ENCODE measurements at regions not wholly inside any gene's neighbourhood (a gene's known extent, or its start where the extent isn't known, plus 50 kb on each side); places are given as distances from the start of the nearest gene placed in this dataset.

DNA sequence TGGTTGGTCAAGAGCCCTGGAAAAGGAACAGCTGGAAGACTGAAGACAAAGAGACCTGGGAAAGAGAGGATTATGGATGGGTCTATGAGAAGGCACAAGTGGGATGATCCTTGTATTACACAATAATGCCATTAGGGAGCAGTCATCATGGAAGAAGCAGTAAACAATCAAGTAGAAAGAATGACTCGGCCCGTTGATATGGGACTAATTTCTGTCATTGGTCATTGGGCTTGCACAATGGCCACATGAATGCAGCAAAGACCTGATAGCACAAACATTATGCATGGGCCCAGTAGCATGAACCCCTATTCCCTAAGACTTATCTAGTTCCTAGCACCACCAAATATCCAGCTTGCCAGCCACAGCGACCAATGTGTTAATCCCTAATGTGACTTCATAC, 390.3 kb upstream of the ZNF507 start:
- Mint-ChIP-seq H3K27me3 (ENCODE audit: low read depth) (no peaks in the 10 kb centered on the region), H3K4me3 (ENCODE audit: unreplicated experiment) (no peak overlapping the region), H3K4me1 (ENCODE audit: low read depth) (no peaks in the 10 kb centered on the region), H3K36me3 (ENCODE audit: low read depth) (no peaks in the 10 kb centered on the region), H3K27ac (ENCODE audit: unreplicated experiment) (no peak overlapping the region), H3K9me3 (ENCODE audit: low read depth) (peaks cover 18% of the 10 kb centered on the region)
- TF ChIP-seq, protein P1, sequence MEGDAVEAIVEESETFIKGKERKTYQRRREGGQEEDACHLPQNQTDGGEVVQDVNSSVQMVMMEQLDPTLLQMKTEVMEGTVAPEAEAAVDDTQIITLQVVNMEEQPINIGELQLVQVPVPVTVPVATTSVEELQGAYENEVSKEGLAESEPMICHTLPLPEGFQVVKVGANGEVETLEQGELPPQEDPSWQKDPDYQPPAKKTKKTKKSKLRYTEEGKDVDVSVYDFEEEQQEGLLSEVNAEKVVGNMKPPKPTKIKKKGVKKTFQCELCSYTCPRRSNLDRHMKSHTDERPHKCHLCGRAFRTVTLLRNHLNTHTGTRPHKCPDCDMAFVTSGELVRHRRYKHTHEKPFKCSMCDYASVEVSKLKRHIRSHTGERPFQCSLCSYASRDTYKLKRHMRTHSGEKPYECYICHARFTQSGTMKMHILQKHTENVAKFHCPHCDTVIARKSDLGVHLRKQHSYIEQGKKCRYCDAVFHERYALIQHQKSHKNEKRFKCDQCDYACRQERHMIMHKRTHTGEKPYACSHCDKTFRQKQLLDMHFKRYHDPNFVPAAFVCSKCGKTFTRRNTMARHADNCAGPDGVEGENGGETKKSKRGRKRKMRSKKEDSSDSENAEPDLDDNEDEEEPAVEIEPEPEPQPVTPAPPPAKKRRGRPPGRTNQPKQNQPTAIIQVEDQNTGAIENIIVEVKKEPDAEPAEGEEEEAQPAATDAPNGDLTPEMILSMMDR (IDR thresholded peaks at IDR 0.05): no peak
- DNase-seq (ENCODE audit: low spot score): no peak

DNA sequence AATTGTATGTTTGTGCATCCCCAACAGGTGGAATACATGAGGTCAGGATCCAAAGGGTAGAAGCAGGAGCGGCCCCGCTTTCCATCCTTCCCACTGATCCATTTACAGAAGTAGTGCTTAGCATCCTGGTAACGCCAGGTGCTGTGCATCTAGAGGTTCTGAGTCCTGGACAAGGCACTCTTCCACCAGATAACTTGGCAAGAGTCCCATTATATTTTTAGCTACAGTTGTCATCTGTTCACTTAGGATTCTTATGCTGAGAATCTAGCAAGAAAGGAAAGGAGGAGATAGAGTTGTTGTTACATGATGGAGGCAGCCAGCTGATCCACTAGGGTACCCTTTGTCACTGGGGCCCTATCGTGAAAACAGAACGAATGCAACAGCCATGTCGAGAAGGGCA, 389.5 kb upstream of the ZNF507 start:
- no peak overlapping the region for H3K27ac Mint-ChIP-seq (ENCODE audit: unreplicated experiment)
- TF ChIP-seq, protein P1 (IDR thresholded peaks at IDR 0.05): no peak
- peaks cover 21% of the 10 kb centered on the region for H3K9me3 Mint-ChIP-seq (ENCODE audit: low read depth)

DNA sequence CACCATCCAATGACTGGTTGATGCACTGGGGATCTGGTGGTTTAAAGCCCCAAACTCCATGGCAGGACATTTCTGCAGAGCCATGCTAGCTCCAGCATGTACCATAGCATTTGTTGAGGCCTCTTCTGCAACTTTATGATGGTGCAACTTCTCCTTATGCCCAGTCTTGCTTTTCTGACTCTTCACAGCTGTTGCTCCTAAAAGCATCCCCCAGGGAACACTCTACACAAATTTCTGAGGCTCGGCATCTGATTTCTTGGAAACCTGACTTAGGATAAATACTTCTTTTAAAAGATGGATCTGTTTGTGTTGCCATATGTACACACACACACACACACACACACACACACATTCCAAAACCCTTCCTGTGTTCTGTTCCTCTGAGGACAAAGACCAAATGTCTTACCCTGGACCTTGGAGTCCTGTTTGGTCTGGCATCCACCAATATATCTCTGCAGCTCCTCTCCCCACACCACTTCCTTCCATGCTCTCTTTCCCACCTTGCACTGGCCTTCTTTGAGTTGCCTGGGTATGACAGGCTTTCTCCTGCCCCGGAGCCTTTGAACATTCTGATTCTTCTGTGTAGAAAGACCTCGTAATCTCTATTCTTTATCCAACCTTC, 388.5 kb upstream of the ZNF507 start:
- no peak for DNase-seq (ENCODE audit: low spot score)
- Mint-ChIP-seq H3K4me1 (ENCODE audit: low read depth) (no peaks in the 10 kb centered on the region), H3K9me3 (ENCODE audit: low read depth) (peaks cover 21% of the 10 kb centered on the region), H3K36me3 (ENCODE audit: low read depth) (no peaks in the 10 kb centered on the region), H3K27me3 (ENCODE audit: low read depth) (no peaks in the 10 kb centered on the region), H3K4me3 (ENCODE audit: unreplicated experiment) (no peak overlapping the region), H3K27ac (ENCODE audit: unreplicated experiment) (no peak overlapping the region)
- TF ChIP-seq, protein P1 (IDR thresholded peaks at IDR 0.05): no peak

More for the DNA sequence above, 389.5 kb upstream of the ZNF507 start:
- no peak for DNase-seq (ENCODE audit: low spot score)
- Mint-ChIP-seq H3K4me1 (ENCODE audit: low read depth) (no peaks in the 10 kb centered on the region), H3K4me3 (ENCODE audit: unreplicated experiment) (no peak overlapping the region), H3K27me3 (ENCODE audit: low read depth) (no peaks in the 10 kb centered on the region), H3K36me3 (ENCODE audit: low read depth) (no peaks in the 10 kb centered on the region)

DNA sequence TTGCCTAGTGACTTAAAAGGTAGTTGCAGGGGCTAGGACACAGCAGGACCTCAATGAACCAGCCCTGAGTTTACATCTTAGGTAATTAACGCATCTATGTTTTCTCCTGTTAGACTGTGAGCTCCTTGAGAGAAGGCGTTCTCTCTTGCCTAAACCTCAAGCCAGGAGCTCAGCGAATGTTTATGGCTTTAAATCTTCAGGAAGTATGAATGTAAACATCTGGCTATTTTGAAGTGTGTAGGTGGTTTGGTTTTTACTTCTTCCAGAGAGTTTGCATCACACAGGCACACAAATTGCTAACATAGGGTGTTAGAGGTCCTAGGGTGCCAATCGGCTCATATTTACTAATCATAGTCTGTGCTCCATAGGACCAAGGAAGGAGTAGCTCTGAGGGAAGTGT, 387.7 kb upstream of the ZNF507 start:
- no peaks in the 10 kb centered on the region for H3K27me3 Mint-ChIP-seq (ENCODE audit: low read depth)
- TF ChIP-seq, protein P1 (IDR thresholded peaks at IDR 0.05): no peak
- H3K9me3 Mint-ChIP-seq (ENCODE audit: low read depth): peaks cover 15% of the 10 kb centered on the region
- no peaks in the 10 kb centered on the region for H3K36me3 Mint-ChIP-seq (ENCODE audit: low read depth)
- H3K4me1 Mint-ChIP-seq (ENCODE audit: low read depth): no peaks in the 10 kb centered on the region
- no peak for DNase-seq (ENCODE audit: low spot score)
- no peak overlapping the region for H3K4me3 Mint-ChIP-seq (ENCODE audit: unreplicated experiment)
- no peak overlapping the region for H3K27ac Mint-ChIP-seq (ENCODE audit: unreplicated experiment)

DNA sequence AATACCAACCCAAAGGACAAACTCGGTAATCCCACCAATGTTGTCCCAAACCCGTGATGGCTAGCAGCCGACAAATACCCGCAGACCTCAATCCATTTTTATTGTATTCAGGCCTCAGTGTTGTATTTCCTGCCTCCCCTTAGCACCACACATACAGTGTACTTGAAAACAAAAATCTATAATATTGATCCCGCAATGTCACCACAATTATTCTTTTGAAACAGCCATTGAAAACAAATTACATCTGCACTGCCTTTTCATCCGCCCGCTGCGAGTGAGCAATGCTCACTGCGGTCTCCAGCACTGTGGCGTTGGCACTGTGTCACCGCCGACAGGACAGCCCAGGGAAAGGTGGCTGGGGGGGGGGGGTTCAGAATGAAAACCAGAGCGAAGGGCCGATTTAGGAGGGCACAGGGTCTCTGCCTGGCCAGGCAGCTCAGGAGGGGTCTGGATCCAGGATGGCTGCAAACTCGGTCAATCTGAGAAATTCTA, 385.8 kb upstream of the ZNF507 start:
- no peak overlapping the region for H3K4me3 Mint-ChIP-seq (ENCODE audit: unreplicated experiment)

More for the DNA sequence above, 385.8 kb upstream of the ZNF507 start:
- Mint-ChIP-seq H3K36me3 (ENCODE audit: low read depth) (no peaks in the 10 kb centered on the region), H3K27ac (ENCODE audit: unreplicated experiment) (no peak overlapping the region), H3K9me3 (ENCODE audit: low read depth) (peaks cover 19% of the 10 kb centered on the region), H3K27me3 (ENCODE audit: low read depth) (no peaks in the 10 kb centered on the region), H3K4me1 (ENCODE audit: low read depth) (no peaks in the 10 kb centered on the region)
- TF ChIP-seq, protein P1 (IDR thresholded peaks at IDR 0.05): no peak
- DNase-seq (ENCODE audit: low spot score): no peak

Measured in chondrocyte (in vitro differentiated cells).